Hepatocyte (in vitro differentiated cells): ENCODE measurements at regions not wholly inside any gene's neighbourhood (a gene's known extent, or its start where the extent isn't known, plus 50 kb on each side); places are given as distances from the start of the nearest gene placed in this dataset.

Experiments used
- DNase-seq: peaks from one replicate; pipeline ENCODE4 v3.0.0-alpha.2; 2016; ENCODE audit warnings: low spot score
- H2AFZ ChIP-seq: fragments of 200-600 bp; sonication (generic); 2 replicates; pipeline ENCODE4 v1.6.0; 2016; ENCODE audit warnings: antibody characterized with exemption, mild to moderate bottlenecking
- H3K27ac ChIP-seq: fragments of 200-600 bp; sonication (generic); 2 replicates; pipeline ENCODE4 v1.5.1; 2016; ENCODE audit warnings: mild to moderate bottlenecking
- H3K27me3 ChIP-seq: fragments of 200-600 bp; sonication (generic); 2 replicates; pipeline ENCODE4 v1.6.1; 2016
- H3K36me3 ChIP-seq: fragments of 200-600 bp; sonication (generic); replicated peaks from 2 replicates; pipeline ENCODE4 v1.5.1; 2016; ENCODE audit warnings: low read depth; ENCODE audit not compliant: insufficient read depth
- H3K4me1 ChIP-seq: fragments of 200-600 bp; sonication (generic); 2 replicates; pipeline ENCODE4 v1.5.1; 2016; ENCODE audit warnings: mild to moderate bottlenecking, moderate library complexity; ENCODE audit not compliant: insufficient read depth
- H3K4me2 ChIP-seq: fragments of 200-600 bp; sonication (generic); 2 replicates; pipeline ENCODE4 v1.6.0; 2016
- H3K4me3 ChIP-seq: fragments of 200-600 bp; sonication (generic); 2 replicates; pipeline ENCODE4 v1.5.1; 2016; ENCODE audit warnings: mild to moderate bottlenecking
- H3K79me2 ChIP-seq: fragments of 200-600 bp; sonication (generic); 2 replicates; pipeline ENCODE4 v1.6.0; 2017; ENCODE audit warnings: mild to moderate bottlenecking
- H3K9me2 ChIP-seq: fragments of 200-600 bp; sonication (generic); replicated peaks from 2 replicates; pipeline ENCODE4 v1.6.0; 2017; ENCODE audit warnings: mild to moderate bottlenecking; ENCODE audit not compliant: insufficient read depth
- H3K9me3 ChIP-seq: fragments of 200-600 bp; sonication (generic); 2 replicates; pipeline ENCODE4 v1.5.1; 2016; ENCODE audit warnings: low read depth, mild to moderate bottlenecking
- H4K20me1 ChIP-seq: fragments of 200-600 bp; sonication (generic); 2 replicates; pipeline ENCODE4 v1.6.0; 2016; ENCODE audit warnings: mild to moderate bottlenecking; ENCODE audit not compliant: insufficient read depth, poor library complexity, severe bottlenecking
- EZH2 ChIP-seq: fragments of 200-600 bp; sonication (generic); IDR thresholded peaks from 2 replicates; pipeline ENCODE4 v1.6.1; 2016; ENCODE audit warnings: antibody characterized with exemption, mild to moderate bottlenecking, borderline replicate concordance
- EZH2phosphoT487 ChIP-seq: fragments of 200-600 bp; sonication (generic); IDR thresholded peaks from one replicate; pipeline ENCODE4 v1.6.1; 2018; ENCODE audit warnings: antibody characterized with exemption, mild to moderate bottlenecking, low read depth, moderate library complexity; ENCODE audit not compliant: unreplicated experiment, severe bottlenecking
- WGBS: methylation state at CpG from one replicate; pipeline ENCODE4 v1.1.6; 2016; ENCODE audit warnings: low lambda C conversion rate; ENCODE audit errors: missing lambda C conversion rate; 5-methylcytosine and 5-hydroxymethylcytosine counted together
- TF ChIP-seq, protein P1 (sequence below): fragments of 200-600 bp; sonication (generic); IDR thresholded peaks from 2 replicates; pipeline ENCODE4 v1.5.1; 2016; ENCODE audit warnings: antibody characterized with exemption, mild to moderate bottlenecking; ENCODE audit not compliant: poor library complexity

DNA sequence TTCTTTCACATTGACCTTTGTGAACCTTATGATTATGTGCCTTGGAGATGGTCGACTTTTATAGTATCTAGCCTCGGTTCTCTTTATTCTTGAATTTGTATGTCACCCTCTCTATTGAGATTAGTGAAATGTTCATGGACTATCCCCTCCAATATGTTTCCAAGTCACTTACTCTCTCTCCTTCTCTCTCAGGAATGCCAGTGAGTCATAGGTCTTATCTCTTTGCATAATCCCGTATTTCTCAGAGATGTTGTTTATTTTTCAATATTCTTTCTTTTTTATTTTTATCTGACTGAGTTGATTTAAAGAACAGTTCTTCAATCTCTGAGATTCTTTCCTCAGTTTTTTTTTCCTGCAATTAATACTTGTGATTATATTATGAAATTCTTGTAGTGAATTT lies 411.6 kb upstream of the CADM2 start:
- H3K27me3 ChIP-seq = no peaks in the 10 kb centered on the region
- no peak overlapping the region for H3K27ac ChIP-seq
- no peak for DNase-seq
- H3K36me3 ChIP-seq = no peaks in the 10 kb centered on the region
- no peak overlapping the region for H3K4me3 ChIP-seq
- no peaks in the 10 kb centered on the region for H3K79me2 ChIP-seq
- H3K4me2 ChIP-seq = no peak overlapping the region
- no peak overlapping the region for H2AFZ ChIP-seq
- no peaks in the 10 kb centered on the region for H4K20me1 ChIP-seq
- no peaks in the 10 kb centered on the region for H3K9me3 ChIP-seq
- 50% methylated on average over 3 of the region's 3 CpGs for WGBS
- H3K9me2 ChIP-seq = no peaks in the 10 kb centered on the region
- H3K4me1 ChIP-seq = no peaks in the 10 kb centered on the region
- TF ChIP-seq, protein P1, sequence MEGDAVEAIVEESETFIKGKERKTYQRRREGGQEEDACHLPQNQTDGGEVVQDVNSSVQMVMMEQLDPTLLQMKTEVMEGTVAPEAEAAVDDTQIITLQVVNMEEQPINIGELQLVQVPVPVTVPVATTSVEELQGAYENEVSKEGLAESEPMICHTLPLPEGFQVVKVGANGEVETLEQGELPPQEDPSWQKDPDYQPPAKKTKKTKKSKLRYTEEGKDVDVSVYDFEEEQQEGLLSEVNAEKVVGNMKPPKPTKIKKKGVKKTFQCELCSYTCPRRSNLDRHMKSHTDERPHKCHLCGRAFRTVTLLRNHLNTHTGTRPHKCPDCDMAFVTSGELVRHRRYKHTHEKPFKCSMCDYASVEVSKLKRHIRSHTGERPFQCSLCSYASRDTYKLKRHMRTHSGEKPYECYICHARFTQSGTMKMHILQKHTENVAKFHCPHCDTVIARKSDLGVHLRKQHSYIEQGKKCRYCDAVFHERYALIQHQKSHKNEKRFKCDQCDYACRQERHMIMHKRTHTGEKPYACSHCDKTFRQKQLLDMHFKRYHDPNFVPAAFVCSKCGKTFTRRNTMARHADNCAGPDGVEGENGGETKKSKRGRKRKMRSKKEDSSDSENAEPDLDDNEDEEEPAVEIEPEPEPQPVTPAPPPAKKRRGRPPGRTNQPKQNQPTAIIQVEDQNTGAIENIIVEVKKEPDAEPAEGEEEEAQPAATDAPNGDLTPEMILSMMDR = no peak
- TF ChIP-seq EZH2 = no peak

- TF ChIP-seq EZH2 (no peak), EZH2phosphoT487 (no peak)
- TF ChIP-seq, protein P1 = peak; percentile 62
- DNase-seq = peak; percentile 55
- Histone ChIP-seq H4K20me1 (no peaks in the 10 kb centered on the region), H3K4me1 (no peaks in the 10 kb centered on the region), H3K27me3 (no peaks in the 10 kb centered on the region), H3K9me2 (no peaks in the 10 kb centered on the region), H3K79me2 (no peaks in the 10 kb centered on the region), H3K27ac (no peak overlapping the region), H2AFZ (no peak overlapping the region), H3K9me3 (no peaks in the 10 kb centered on the region), H3K4me3 (no peak overlapping the region), H3K4me2 (no peak overlapping the region), H3K36me3 (no peaks in the 10 kb centered on the region)
- 63% methylated on average over 23 of the region's 23 CpGs for WGBS
These were observed 410.5 kb upstream of the CADM2 start for GRCh38 chr3:84547971-84548970.

DNA sequence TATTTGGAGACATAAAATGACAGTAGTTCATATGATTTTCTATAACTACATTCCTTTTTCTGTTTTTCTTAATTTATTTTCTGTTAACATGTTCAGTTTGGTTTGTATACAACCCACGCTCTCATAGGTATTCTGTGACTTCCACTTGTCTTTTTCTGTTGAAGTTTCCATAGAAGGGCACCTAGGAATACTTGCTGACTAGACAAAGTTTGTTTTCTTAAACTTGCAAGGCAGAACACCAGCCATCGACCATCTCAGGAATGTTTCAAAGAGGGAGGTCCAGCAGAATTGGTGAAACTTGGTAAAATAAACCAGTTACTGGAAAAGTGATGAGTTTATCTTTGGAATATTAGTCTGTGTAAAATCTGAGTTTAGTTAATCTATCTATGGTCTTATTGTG lies 403.2 kb upstream of the CADM2 start:
- H3K27ac ChIP-seq = no peak overlapping the region
- H3K36me3 ChIP-seq = no peaks in the 10 kb centered on the region
- no peaks in the 10 kb centered on the region for H4K20me1 ChIP-seq
- no peak for DNase-seq
- no peak overlapping the region for H3K4me2 ChIP-seq
- no peaks in the 10 kb centered on the region for H3K9me2 ChIP-seq
- TF ChIP-seq EZH2 (no peak), EZH2phosphoT487 (no peak)
- TF ChIP-seq, protein P1 = no peak
- no peak overlapping the region for H3K4me3 ChIP-seq
- 69% methylated on average over 2 of the region's 2 CpGs for WGBS
- no peaks in the 10 kb centered on the region for H3K4me1 ChIP-seq
- H3K9me3 ChIP-seq = no peaks in the 10 kb centered on the region
- no peaks in the 10 kb centered on the region for H3K27me3 ChIP-seq
- H3K79me2 ChIP-seq = no peaks in the 10 kb centered on the region
- no peak overlapping the region for H2AFZ ChIP-seq
